GM12878 (cell line): ENCODE measurements at regions not wholly inside any gene's neighbourhood (a gene's known extent, or its start where the extent isn't known, plus 50 kb on each side); places are given as distances from the start of the nearest gene placed in this dataset.

ENCODE experiments used
- MAX ChIP-seq: IDR thresholded peaks from 2 replicates; pipeline ENCODE4 v1.6.1; 2012; ENCODE audit warnings: low read depth, low read length, improper control_type of control experiment
- PBX3 ChIP-seq: IDR thresholded peaks from 2 replicates; pipeline ENCODE4 v1.6.1; 2011; ENCODE audit warnings: mild to moderate bottlenecking, low read depth, low read length, moderate library complexity; ENCODE audit not compliant: insufficient replicate concordance
- ZNF274 ChIP-seq: IDR thresholded peaks from one replicate; pipeline ENCODE4 v1.8.0; 2011; ENCODE audit not compliant: insufficient read length, insufficient read depth

GRCh38 chr16:5225931-5226655 lies 128.5 kb upstream of the EEF2KMT start:
- TF ChIP-seq ZNF274 = no peak
- TF ChIP-seq PBX3 = no peak
- no peak for TF ChIP-seq MAX
